Activated CD4-positive, alpha-beta T cell treated with anti-CD3 and anti-CD28 coated beads for 36 hours (primary cell): ENCODE measurements at regions not wholly inside any gene's neighbourhood (a gene's known extent, or its start where the extent isn't known, plus 50 kb on each side); places are given as distances from the start of the nearest gene placed in this dataset.

Experiments used
- ATAC-seq: fragments of 200-7000 bp; cut with Tn5 transposase; one replicate; pipeline ENCODE4 v1.10.0; 2021; ENCODE audit warnings: mild to moderate bottlenecking, moderate library complexity
- CTCF ChIA-PET: fragments of 350-600 bp; sonication (Branson Sonifier 250); formaldehyde crosslinking; loops from one replicate; lab custom pipeline; 2021; ENCODE audit warnings: antibody characterized with exemption; lab: Charles Lee
- POLR2A ChIA-PET: fragments of 350-600 bp; sonication (Branson Sonifier 250); formaldehyde crosslinking; loops from one replicate; lab custom pipeline; 2021; ENCODE audit warnings: antibody characterized with exemption, inconsistent platforms; lab: Charles Lee
- DNase-seq: peaks from one replicate; pipeline ENCODE4 v3.0.0-alpha.2; 2020
- H3K27ac Mint-ChIP-seq: one replicate; pipeline ENCODE4 v1.8.0; 2021; ENCODE audit warnings: mixed read lengths
- H3K27me3 Mint-ChIP-seq: one replicate; pipeline ENCODE4 v1.8.0; 2021; ENCODE audit warnings: mixed read lengths
- H3K36me3 Mint-ChIP-seq: one replicate; pipeline ENCODE4 v1.8.0; 2021; ENCODE audit warnings: low read depth, mixed read lengths
- H3K4me1 Mint-ChIP-seq: one replicate; pipeline ENCODE4 v1.8.0; 2021; ENCODE audit warnings: mixed read lengths
- H3K4me3 Mint-ChIP-seq: one replicate; pipeline ENCODE4 v1.8.0; 2021; ENCODE audit warnings: mild to moderate bottlenecking, moderate library complexity, mixed read lengths
- H3K9me3 Mint-ChIP-seq: one replicate; pipeline ENCODE4 v1.8.0; 2021; ENCODE audit warnings: low read depth, mixed read lengths
- intact Hi-C, 2 experiments: fragments of 100-400 bp; cut with DNase I in 1 of 2; cut with micrococcal nuclease in 1 of 2; formaldehyde crosslinking; loops; one replicate each; pipeline versions ENCODE4 v1.14.2 to v1.15.1; 2022 to 2024; cut with DNase I, micrococcal nuclease

DNA sequence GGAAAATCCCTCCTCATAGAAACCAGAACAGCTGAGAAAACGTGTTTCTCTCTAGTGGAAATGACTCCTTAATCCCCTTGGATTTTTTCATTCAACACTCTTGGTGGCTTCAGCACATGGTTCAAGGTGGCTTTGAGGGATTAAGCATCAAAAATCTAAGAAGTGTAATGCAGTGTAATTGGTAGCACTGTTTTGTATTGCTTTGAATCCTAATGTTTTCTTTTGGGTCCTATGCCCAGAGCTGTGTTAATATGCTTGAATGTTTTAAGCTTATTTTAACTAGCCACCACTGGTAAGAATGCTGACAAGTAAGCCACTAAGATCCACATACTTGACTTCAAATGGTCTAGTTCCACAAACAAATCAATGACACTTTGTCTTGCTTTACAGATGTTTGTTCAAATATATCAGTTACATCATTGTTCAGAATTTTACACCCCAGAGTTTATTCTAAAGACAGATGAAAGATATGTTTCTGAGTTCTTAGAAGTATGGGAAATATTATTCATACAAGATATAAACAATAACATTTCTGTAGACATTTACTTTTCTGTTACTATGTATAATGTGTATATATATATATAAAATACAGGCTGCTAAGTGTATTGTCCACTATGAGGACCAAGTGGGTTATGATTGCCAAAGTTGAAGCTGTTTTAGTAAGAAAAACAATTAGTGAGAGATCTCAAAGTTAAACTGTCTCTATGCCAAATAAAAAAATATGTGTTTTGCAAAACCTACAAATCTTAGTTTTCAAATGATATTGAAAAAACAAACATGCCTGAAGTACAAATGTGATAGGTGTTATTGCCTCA lies 220.8 kb downstream of the OGFRL1 start:
- H3K4me3 Mint-ChIP-seq, result no peak overlapping the region
- no peak for DNase-seq
- H3K4me1 Mint-ChIP-seq, result no peaks in the 10 kb centered on the region
- intact Hi-C loops, result loop anchor here in 1 of 2 experiments (2.0 kb wide), 1 partner anchor 125 kb away; no protein-coding TSS in a partner anchor
- H3K27ac Mint-ChIP-seq, result no peak overlapping the region
- no peaks in the 10 kb centered on the region for H3K36me3 Mint-ChIP-seq
- ChIA-PET POLR2A (no interaction called here), CTCF (interaction anchor here (0.7 kb wide), 1 partner anchor 19 kb away, joined by 3 read pairs; no protein-coding TSS in a partner anchor)
- no peaks in the 10 kb centered on the region for H3K27me3 Mint-ChIP-seq
- ATAC-seq, result no peak
- no peaks in the 10 kb centered on the region for H3K9me3 Mint-ChIP-seq

GRCh38 chr6:71510057-71510713 lies 221.6 kb downstream of the OGFRL1 start:
- no peak overlapping the region for H3K4me3 Mint-ChIP-seq
- ChIA-PET CTCF (interaction anchor here (1.1 kb wide), 1 partner anchor 24 kb away, joined by 3 read pairs; no protein-coding TSS in a partner anchor), POLR2A (no interaction called here)
- no peaks in the 10 kb centered on the region for H3K27me3 Mint-ChIP-seq
- ATAC-seq, result no peak
- no peaks in the 10 kb centered on the region for H3K36me3 Mint-ChIP-seq
- no peaks in the 10 kb centered on the region for H3K4me1 Mint-ChIP-seq
- intact Hi-C loops, result loop anchor here in 1 of 2 experiments (2.0 kb wide), 1 partner anchor 125 kb away; no protein-coding TSS in a partner anchor
- DNase-seq, result peak; percentile 12
- H3K9me3 Mint-ChIP-seq, result no peaks in the 10 kb centered on the region
- H3K27ac Mint-ChIP-seq, result no peak overlapping the region

GRCh38 chr6:71510856-71511255 lies 222.2 kb downstream of the OGFRL1 start:
- intact Hi-C loops, result loop anchor here in 1 of 2 experiments (2.0 kb wide), 1 partner anchor 126 kb away; no protein-coding TSS in a partner anchor
- ATAC-seq, result no peak

GRCh38 chr6:71512256-71512655 lies 223.6 kb downstream of the OGFRL1 start:
- intact Hi-C loops, result no loop called here
- Mint-ChIP-seq H3K9me3 (no peaks in the 10 kb centered on the region), H3K4me1 (no peaks in the 10 kb centered on the region), H3K36me3 (no peaks in the 10 kb centered on the region), H3K27me3 (no peaks in the 10 kb centered on the region), H3K4me3 (no peak overlapping the region), H3K27ac (no peak overlapping the region)
- POLR2A ChIA-PET, result no interaction called here
- no peak for ATAC-seq
- no peak for DNase-seq
- CTCF ChIA-PET, result no interaction called here

More at GRCh38 chr6:71510856-71511255, 222.2 kb downstream of the OGFRL1 start:
- ChIA-PET POLR2A (no interaction called here), CTCF (interaction anchor here (1.1 kb wide), 1 partner anchor 23 kb away, joined by 3 read pairs; no protein-coding TSS in a partner anchor)
- H3K4me1 Mint-ChIP-seq, result no peaks in the 10 kb centered on the region
- no peak overlapping the region for H3K4me3 Mint-ChIP-seq
- H3K36me3 Mint-ChIP-seq, result no peaks in the 10 kb centered on the region
- H3K27ac Mint-ChIP-seq, result no peak overlapping the region
- DNase-seq, result no peak
- H3K9me3 Mint-ChIP-seq, result no peaks in the 10 kb centered on the region
- no peaks in the 10 kb centered on the region for H3K27me3 Mint-ChIP-seq

GRCh38 chr6:71513036-71513435 lies 224.4 kb downstream of the OGFRL1 start:
- ATAC-seq, result no peak
- H3K27ac Mint-ChIP-seq, result no peak overlapping the region
- POLR2A ChIA-PET, result interaction anchor here (0.7 kb wide), 1 partner anchor 481 kb away, joined by 3 read pairs; no protein-coding TSS in a partner anchor
- DNase-seq, result no peak
- H3K4me1 Mint-ChIP-seq, result no peaks in the 10 kb centered on the region
- no peaks in the 10 kb centered on the region for H3K9me3 Mint-ChIP-seq
- no peaks in the 10 kb centered on the region for H3K27me3 Mint-ChIP-seq
- H3K36me3 Mint-ChIP-seq, result no peaks in the 10 kb centered on the region
- intact Hi-C loops, result no loop called here
- H3K4me3 Mint-ChIP-seq, result no peak overlapping the region
- CTCF ChIA-PET, result interaction anchor here (1.0 kb wide), 1 partner anchor 162 kb away, joined by 3 read pairs; no protein-coding TSS in a partner anchor

GRCh38 chr6:71523548-71523947 lies 234.9 kb downstream of the OGFRL1 start:
- no peaks in the 10 kb centered on the region for H3K36me3 Mint-ChIP-seq
- no peak for ATAC-seq
- H3K27me3 Mint-ChIP-seq, result peaks cover 10% of the 10 kb centered on the region
- H3K4me3 Mint-ChIP-seq, result no peak overlapping the region
- intact Hi-C loops, result no loop called here
- H3K4me1 Mint-ChIP-seq, result no peaks in the 10 kb centered on the region
- POLR2A ChIA-PET, result no interaction called here
- H3K9me3 Mint-ChIP-seq, result no peaks in the 10 kb centered on the region
- H3K27ac Mint-ChIP-seq, result no peak overlapping the region
- CTCF ChIA-PET, result interaction anchor here (0.6 kb wide), 1 partner anchor 414 kb away, joined by 4 read pairs; no protein-coding TSS in a partner anchor
- DNase-seq, result no peak

DNA sequence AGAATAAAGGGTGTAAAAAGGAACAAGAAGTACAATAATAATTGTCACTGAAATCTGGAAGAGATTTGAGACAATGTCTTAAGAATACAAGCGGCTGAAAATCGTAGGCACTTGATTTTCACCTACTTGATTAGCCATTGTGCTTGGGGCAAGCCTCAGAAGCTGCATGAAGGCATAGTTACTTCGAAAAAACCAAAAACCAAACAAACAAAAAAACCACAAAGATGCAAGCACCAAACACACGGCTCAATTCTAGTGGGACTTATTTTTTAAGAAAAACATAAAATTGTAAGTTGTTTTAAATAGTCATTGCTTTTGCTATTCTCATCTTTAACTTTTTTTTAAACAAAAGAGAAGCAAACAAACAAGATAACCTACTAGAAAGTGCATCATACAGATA lies 235.6 kb downstream of the OGFRL1 start:
- Mint-ChIP-seq H3K4me3 (no peak overlapping the region), H3K27ac (no peak overlapping the region), H3K9me3 (no peaks in the 10 kb centered on the region), H3K4me1 (no peaks in the 10 kb centered on the region), H3K27me3 (peaks cover 10% of the 10 kb centered on the region), H3K36me3 (no peaks in the 10 kb centered on the region)
- no peak for DNase-seq
- CTCF ChIA-PET, result interaction anchor here (1.1 kb wide), 1 partner anchor 9 kb away, joined by 4 read pairs; no protein-coding TSS in a partner anchor
- ATAC-seq, result no peak
- POLR2A ChIA-PET, result no interaction called here
- intact Hi-C loops, result no loop called here

- H3K36me3 Mint-ChIP-seq, result no peaks in the 10 kb centered on the region
- no peaks in the 10 kb centered on the region for H3K9me3 Mint-ChIP-seq
- POLR2A ChIA-PET, result no interaction called here
- intact Hi-C loops, result no loop called here
- ATAC-seq (no peak), DNase-seq (no peak)
- H3K4me1 Mint-ChIP-seq, result no peaks in the 10 kb centered on the region
- H3K27ac Mint-ChIP-seq, result no peak overlapping the region
- peaks cover 9% of the 10 kb centered on the region for H3K27me3 Mint-ChIP-seq
- CTCF ChIA-PET, result interaction anchor here (2.3 kb wide), 1 partner anchor 10 kb away, joined by 9 read pairs; no protein-coding TSS in a partner anchor
- H3K4me3 Mint-ChIP-seq, result no peak overlapping the region
These were observed 239.3 kb downstream of the OGFRL1 start for GRCh38 chr6:71527886-71528285.

DNA sequence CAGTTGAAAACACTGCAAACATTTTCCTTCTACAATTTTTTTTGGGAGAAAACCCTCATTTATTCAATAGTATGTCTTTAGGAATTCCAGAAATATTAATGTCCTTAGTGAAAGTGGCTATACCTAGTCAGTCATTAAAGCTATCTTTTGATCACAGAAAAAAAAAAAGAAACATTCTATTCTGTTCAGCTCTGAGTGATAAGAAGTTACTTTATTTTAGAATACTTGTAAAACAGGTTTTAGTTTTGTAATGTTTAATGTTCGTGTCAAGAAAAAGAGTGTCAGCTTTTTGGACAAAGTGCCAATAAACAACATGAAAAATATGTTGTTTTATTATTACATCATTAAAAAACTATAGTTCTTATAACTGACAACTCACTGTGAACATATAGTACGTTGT lies 240.4 kb downstream of the OGFRL1 start:
- POLR2A ChIA-PET, result no interaction called here
- DNase-seq, result no peak
- H3K27ac Mint-ChIP-seq, result no peak overlapping the region

DNA sequence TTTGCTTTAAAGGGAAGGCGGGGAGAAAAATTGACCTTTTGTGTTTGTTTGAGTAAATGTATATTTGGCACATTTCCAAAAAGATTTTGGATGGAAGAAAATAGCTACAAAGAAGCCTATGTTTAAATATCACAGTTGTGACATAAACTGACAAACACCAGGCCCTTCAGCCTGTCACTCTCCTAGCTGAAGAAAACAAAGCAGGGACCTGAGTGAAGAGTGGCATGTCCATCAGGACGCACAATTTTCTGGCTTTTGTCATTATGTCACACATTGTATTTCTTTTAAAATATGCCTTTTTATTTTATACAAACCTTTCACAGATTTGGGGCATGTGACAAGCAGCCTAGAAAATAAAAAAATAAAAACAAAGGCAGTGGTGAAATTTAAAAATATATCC lies 241.2 kb downstream of the OGFRL1 start:
- H3K27ac Mint-ChIP-seq, result no peak overlapping the region
- H3K9me3 Mint-ChIP-seq, result no peaks in the 10 kb centered on the region
- H3K4me1 Mint-ChIP-seq, result no peaks in the 10 kb centered on the region
- H3K36me3 Mint-ChIP-seq, result no peaks in the 10 kb centered on the region
- ChIA-PET CTCF (interaction anchor here (0.6 to 2.3 kb wide), 2 partner anchors 12 to 65 kb away, joined by 3 to 9 read pairs; no protein-coding TSS in a partner anchor), POLR2A (no interaction called here)
- intact Hi-C loops, result loop anchor here (5.0 kb wide), 2 partner anchors 558 to 1798 kb away; no protein-coding TSS in a partner anchor
- peaks cover 6% of the 10 kb centered on the region for H3K27me3 Mint-ChIP-seq
- H3K4me3 Mint-ChIP-seq, result no peak overlapping the region
- no peak for DNase-seq
- ATAC-seq, result no peak

More for the DNA sequence above, 240.4 kb downstream of the OGFRL1 start:
- CTCF ChIA-PET, result interaction anchor here (2.3 kb wide), 1 partner anchor 11 kb away, joined by 9 read pairs; no protein-coding TSS in a partner anchor
- Mint-ChIP-seq H3K27me3 (peaks cover 6% of the 10 kb centered on the region), H3K36me3 (no peaks in the 10 kb centered on the region), H3K9me3 (no peaks in the 10 kb centered on the region), H3K4me1 (no peaks in the 10 kb centered on the region), H3K4me3 (no peak overlapping the region)
- ATAC-seq, result no peak
- intact Hi-C loops, result no loop called here

DNA sequence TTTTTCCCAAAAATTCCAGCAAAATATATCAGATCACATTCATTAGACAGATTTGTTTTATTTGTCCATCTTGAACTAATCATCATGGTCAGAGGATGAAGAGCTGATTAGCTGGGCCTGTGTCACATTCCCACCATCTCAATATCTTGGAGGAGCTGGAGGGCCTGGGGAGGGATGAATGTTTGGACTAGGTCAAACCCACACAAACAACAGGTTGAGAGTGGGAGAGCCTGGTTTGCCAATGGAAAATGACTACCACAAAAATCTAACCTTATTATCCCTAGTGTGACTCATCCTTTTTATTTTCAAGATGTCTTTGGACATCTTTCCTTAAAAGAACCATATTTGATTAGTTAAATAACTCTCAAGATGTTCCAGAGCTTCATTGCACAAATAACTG lies 242.4 kb downstream of the OGFRL1 start:
- no peaks in the 10 kb centered on the region for H3K9me3 Mint-ChIP-seq
- ATAC-seq (no peak), DNase-seq (no peak)
- H3K36me3 Mint-ChIP-seq, result no peaks in the 10 kb centered on the region
- H3K27me3 Mint-ChIP-seq, result peaks cover 2% of the 10 kb centered on the region
- H3K4me1 Mint-ChIP-seq, result no peaks in the 10 kb centered on the region
- ChIA-PET CTCF (no interaction called here), POLR2A (interaction anchor here (0.7 kb wide), 1 partner anchor 420 kb away, joined by 6 read pairs; no protein-coding TSS in a partner anchor)
- intact Hi-C loops, result loop anchor here (5.0 kb wide), 2 partner anchors 556 to 1796 kb away; no protein-coding TSS in a partner anchor
- no peak overlapping the region for H3K4me3 Mint-ChIP-seq
- no peak overlapping the region for H3K27ac Mint-ChIP-seq
